Type B pancreatic cell (in vitro differentiated cells): ENCODE measurements at regions not wholly inside any gene's neighbourhood (a gene's known extent, or its start where the extent isn't known, plus 50 kb on each side); places are given as distances from the start of the nearest gene placed in this dataset.

ENCODE experiments used
- DNase-seq: peaks from one replicate; pipeline ENCODE4 v3.0.0; 2021; ENCODE audit warnings: mixed read lengths; ENCODE audit not compliant: unreplicated experiment; ENCODE audit errors: extremely low spot score
- H3K27ac Mint-ChIP-seq: 2 replicates; pipeline ENCODE4 v1.8.0; 2021; ENCODE audit warnings: mild to moderate bottlenecking, mixed read lengths
- H3K27me3 Mint-ChIP-seq: 2 replicates; pipeline ENCODE4 v1.8.0; 2021; ENCODE audit warnings: mixed read lengths
- H3K36me3 Mint-ChIP-seq: 2 replicates; pipeline ENCODE4 v1.8.0; 2021; ENCODE audit warnings: mixed read lengths
- H3K4me1 Mint-ChIP-seq: one replicate; pipeline ENCODE4 v1.8.0; 2021; ENCODE audit warnings: mixed read lengths; ENCODE audit not compliant: unreplicated experiment
- H3K4me3 Mint-ChIP-seq: 2 replicates; pipeline ENCODE4 v1.8.0; 2021; ENCODE audit warnings: mild to moderate bottlenecking, mixed read lengths
- H3K9me3 Mint-ChIP-seq: 2 replicates; pipeline ENCODE4 v1.8.0; 2021; ENCODE audit warnings: mixed read lengths
- TF ChIP-seq, protein P1 (sequence below): fragments of 200-600 bp; sonication (generic); conservative IDR thresholded peaks from 2 replicates; pipeline ENCODE4 v1.5.0; 2021; ENCODE audit warnings: antibody characterized with exemption, mild to moderate bottlenecking

DNA sequence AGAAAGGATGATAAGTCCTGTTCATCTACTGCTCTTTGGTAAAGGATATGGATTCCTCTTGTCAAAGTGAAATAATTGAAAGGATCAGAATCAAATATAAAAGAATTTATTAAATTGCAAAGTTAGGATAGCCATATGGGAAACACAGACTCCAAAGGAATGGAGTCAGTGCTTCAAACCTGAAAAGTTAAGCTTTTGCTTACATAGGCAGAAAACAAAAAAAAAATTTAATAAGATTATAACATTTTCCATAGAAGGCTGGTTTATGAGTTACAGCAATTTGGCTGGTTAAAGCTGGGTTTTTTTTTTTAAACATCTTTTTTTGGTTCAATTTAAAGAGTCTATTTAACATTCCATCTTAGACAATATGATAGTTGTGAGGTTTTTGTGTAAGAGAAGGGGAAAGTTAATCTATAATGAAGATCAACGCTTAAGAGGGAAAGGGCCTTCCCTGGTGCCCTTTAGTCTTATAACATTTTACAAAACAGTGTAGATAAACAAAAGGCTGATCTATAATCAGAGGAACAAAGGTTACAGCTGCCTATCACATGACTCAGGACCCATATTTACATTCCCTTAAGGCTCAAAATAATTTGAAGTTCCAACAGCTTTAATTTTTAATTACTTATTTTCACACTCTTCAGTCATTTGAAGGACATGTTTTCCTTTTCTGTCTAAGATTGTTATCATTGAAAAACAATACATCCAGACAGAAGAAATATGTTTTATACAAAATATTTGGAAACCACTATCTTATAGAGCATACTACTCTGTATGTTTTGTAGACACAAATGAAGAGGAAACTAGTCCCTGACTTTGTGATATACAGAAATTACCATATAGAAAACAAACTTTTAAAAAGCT, 234.3 kb upstream of the MBL2 start:
- H3K27me3 Mint-ChIP-seq, result no peaks in the 10 kb centered on the region
- H3K9me3 Mint-ChIP-seq, result peaks cover 8% of the 10 kb centered on the region
- DNase-seq, result no peak
- H3K36me3 Mint-ChIP-seq, result peaks cover 8% of the 10 kb centered on the region
- H3K4me1 Mint-ChIP-seq, result peaks cover 15% of the 10 kb centered on the region
- TF ChIP-seq, protein P1, sequence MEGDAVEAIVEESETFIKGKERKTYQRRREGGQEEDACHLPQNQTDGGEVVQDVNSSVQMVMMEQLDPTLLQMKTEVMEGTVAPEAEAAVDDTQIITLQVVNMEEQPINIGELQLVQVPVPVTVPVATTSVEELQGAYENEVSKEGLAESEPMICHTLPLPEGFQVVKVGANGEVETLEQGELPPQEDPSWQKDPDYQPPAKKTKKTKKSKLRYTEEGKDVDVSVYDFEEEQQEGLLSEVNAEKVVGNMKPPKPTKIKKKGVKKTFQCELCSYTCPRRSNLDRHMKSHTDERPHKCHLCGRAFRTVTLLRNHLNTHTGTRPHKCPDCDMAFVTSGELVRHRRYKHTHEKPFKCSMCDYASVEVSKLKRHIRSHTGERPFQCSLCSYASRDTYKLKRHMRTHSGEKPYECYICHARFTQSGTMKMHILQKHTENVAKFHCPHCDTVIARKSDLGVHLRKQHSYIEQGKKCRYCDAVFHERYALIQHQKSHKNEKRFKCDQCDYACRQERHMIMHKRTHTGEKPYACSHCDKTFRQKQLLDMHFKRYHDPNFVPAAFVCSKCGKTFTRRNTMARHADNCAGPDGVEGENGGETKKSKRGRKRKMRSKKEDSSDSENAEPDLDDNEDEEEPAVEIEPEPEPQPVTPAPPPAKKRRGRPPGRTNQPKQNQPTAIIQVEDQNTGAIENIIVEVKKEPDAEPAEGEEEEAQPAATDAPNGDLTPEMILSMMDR, result no peak
- H3K27ac Mint-ChIP-seq, result no peak overlapping the region
- H3K4me3 Mint-ChIP-seq, result no peak overlapping the region

DNA sequence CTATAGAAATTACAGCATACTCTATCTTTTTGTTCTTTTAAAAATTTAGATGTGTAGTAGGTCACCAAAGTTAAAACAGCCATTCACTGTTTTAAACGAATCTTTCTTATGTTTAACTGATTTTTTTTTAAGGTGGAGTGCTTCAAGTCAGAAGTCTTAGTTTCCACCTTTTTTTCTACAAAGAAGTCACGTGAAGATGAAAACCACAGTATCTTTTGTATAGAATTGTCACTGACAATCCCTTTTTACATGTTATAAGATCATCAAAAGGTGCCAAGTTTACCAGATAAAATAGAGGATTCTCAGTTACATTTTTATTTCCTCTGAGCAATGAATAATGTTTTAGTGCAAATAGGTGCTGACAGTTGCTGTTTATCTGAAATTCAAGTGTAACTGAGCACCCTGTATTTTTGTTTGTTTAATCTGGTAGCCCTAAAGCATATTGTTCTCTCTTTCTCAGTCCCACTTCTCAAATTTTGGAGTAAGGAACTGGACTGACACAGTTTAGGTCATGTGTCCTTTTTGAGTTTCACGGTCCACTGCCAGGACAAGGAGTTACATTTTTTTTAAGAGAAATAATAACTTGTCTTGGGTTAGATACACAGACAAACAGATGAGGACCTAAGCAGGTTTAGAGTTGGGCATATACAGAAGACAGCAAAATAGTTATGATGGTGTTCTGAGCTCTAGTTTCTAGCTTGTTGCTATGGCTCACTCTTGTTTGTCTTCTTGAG, 233.2 kb upstream of the MBL2 start:
- Mint-ChIP-seq H3K36me3 (peaks cover 8% of the 10 kb centered on the region), H3K4me3 (no peak overlapping the region), H3K27me3 (no peaks in the 10 kb centered on the region), H3K9me3 (peaks cover 8% of the 10 kb centered on the region), H3K4me1 (peaks cover 17% of the 10 kb centered on the region), H3K27ac (no peak overlapping the region)
- no peak for DNase-seq
- TF ChIP-seq, protein P1, result no peak

DNA sequence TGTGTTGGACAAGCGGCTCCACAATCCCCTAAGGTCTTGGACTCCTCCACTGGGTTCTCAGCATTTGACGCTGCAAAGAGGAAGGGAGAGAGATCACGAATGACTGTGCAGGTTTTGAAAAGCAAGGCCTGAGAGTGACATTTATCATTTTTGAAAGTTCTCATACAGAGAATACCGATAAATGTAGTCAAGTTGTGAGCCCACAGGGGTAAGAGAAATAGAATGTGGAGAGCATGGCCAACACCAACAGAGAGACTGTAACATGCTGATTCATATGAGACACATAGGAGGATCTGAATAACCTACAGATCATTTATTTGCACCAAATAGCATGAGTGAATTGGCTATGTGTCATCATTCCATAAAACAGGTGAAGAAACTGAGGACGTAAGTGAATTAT, 230.5 kb upstream of the MBL2 start:
- no peaks in the 10 kb centered on the region for H3K27me3 Mint-ChIP-seq
- TF ChIP-seq, protein P1, result no peak
- H3K27ac Mint-ChIP-seq, result no peak overlapping the region
- no peak overlapping the region for H3K4me3 Mint-ChIP-seq
- peaks cover 3% of the 10 kb centered on the region for H3K9me3 Mint-ChIP-seq
- H3K36me3 Mint-ChIP-seq, result peaks cover 7% of the 10 kb centered on the region
- no peak for DNase-seq
- peaks cover 18% of the 10 kb centered on the region for H3K4me1 Mint-ChIP-seq

DNA sequence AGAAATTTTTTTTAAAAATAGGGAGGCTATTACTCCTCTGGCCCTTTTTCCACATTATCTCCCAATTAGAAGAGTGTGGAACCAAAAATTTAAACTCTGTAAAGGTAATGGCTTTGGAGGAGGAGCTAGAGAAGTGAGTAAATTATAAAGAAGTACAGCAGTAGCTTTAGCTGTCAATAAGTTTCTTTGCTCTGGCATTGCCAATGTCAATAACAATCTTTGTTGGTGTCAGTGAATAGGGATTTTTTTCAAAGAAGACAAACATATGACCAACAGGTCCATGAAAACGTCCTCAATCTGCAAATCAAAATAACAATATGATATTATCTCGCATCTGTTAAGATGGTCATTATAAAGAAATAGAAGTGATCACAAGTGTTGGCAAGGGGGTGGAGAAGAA, 227.1 kb upstream of the MBL2 start:
- no peaks in the 10 kb centered on the region for H3K27me3 Mint-ChIP-seq
- no peak overlapping the region for H3K4me3 Mint-ChIP-seq
- peaks cover 7% of the 10 kb centered on the region for H3K36me3 Mint-ChIP-seq
- no peak overlapping the region for H3K27ac Mint-ChIP-seq
- no peak for DNase-seq
- TF ChIP-seq, protein P1, result no peak
- H3K4me1 Mint-ChIP-seq, result peaks cover 12% of the 10 kb centered on the region
- H3K9me3 Mint-ChIP-seq, result peaks cover 10% of the 10 kb centered on the region

DNA sequence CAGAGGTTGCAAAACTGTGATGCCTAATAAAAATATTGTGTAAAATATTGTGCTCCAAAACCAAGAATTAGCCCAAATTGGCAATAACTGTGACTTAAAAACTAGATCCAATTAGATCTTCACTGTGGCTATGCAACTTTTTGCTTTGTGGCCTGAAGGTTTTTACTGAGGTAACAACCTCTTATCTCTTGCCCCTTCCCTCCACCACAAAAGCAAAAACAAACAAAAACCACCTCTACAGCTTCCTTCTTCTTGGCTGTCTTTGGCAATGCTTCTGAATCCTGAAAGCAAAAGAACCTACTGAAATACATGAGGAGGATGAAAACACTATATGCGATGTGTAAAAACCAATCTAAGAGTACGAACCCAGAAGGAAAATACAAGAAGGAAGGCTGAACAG, 226.7 kb upstream of the MBL2 start:
- H3K27me3 Mint-ChIP-seq, result no peaks in the 10 kb centered on the region
- peaks cover 8% of the 10 kb centered on the region for H3K4me1 Mint-ChIP-seq
- H3K9me3 Mint-ChIP-seq, result peaks cover 10% of the 10 kb centered on the region
- H3K27ac Mint-ChIP-seq, result no peak overlapping the region
- TF ChIP-seq, protein P1, result no peak
- peaks cover 7% of the 10 kb centered on the region for H3K36me3 Mint-ChIP-seq
- no peak for DNase-seq
- H3K4me3 Mint-ChIP-seq, result no peak overlapping the region
